Large intestine (tissue), 3 donors: ENCODE measurements at regions not wholly inside any gene's neighbourhood (a gene's known extent, or its start where the extent isn't known, plus 50 kb on each side); places are given as distances from the start of the nearest gene placed in this dataset.
"Not testable (repeated sequence)": the region's sequence is repeated elsewhere in the genome, so short reads cannot be mapped to it uniquely, and the experiment has no call there.

Experiments used
- DNase-seq, 2 donors: peaks; one replicate each; pipeline versions ENCODE4 v3.0.0 to v3.0.0-alpha.2; 2013
- H3K27ac ChIP-seq: one replicate; pipeline ENCODE4 v1.5.1; 2013; ENCODE audit warnings: low read length
- H3K27me3 ChIP-seq: 2 replicates; pipeline ENCODE4 v1.6.1; 2013; ENCODE audit warnings: low read length; ENCODE audit not compliant: control insufficient read depth, insufficient read depth
- H3K36me3 ChIP-seq: 2 replicates; pipeline ENCODE4 v1.6.1; 2013; ENCODE audit warnings: low read length; ENCODE audit not compliant: control insufficient read depth, insufficient read depth
- H3K4me1 ChIP-seq: one replicate; pipeline ENCODE4 v1.6.1; 2013; ENCODE audit warnings: low read length; ENCODE audit not compliant: control insufficient read depth, insufficient read depth
- H3K4me3 ChIP-seq: one replicate; pipeline ENCODE4 v1.5.1; 2013; ENCODE audit warnings: low read length
- H3K9me3 ChIP-seq: one replicate; pipeline ENCODE4 v1.6.1; 2013; ENCODE audit warnings: mild to moderate bottlenecking, low read depth, low read length, moderate library complexity; ENCODE audit not compliant: control insufficient read depth
- WGBS: methylation state at CpG from one replicate; pipeline ENCODE4 v1.1.5; 2013; ENCODE audit warnings: low lambda C conversion rate; ENCODE audit not compliant: insufficient coverage; 5-methylcytosine and 5-hydroxymethylcytosine counted together

- no peaks in the 10 kb centered on the region for H3K9me3 ChIP-seq
- H3K27me3 ChIP-seq = no peaks in the 10 kb centered on the region
- WGBS = 87% methylated on average over 4 of the region's 7 CpGs
- no peak overlapping the region for H3K4me3 ChIP-seq
- DNase-seq = no peak
- H3K4me1 ChIP-seq = no peaks in the 10 kb centered on the region
- H3K27ac ChIP-seq = no peak overlapping the region
- H3K36me3 ChIP-seq = no peaks in the 10 kb centered on the region
Measured at GRCh38 chr7:29749701-29750321, 56.5 kb upstream of the WIPF3 start.

GRCh38 chr7:29750373-29750940 lies 55.9 kb upstream of the WIPF3 start:
- not testable (repeated sequence) for DNase-seq, H3K27me3 ChIP-seq, H3K4me1 ChIP-seq, H3K27ac ChIP-seq, H3K4me3 ChIP-seq, H3K36me3 ChIP-seq, H3K9me3 ChIP-seq
- WGBS = no CpG with 5 or more reads among the region's 4 CpGs

GRCh38 chr7:29751012-29751411 lies 55.3 kb upstream of the WIPF3 start:
- not testable (repeated sequence) for H3K9me3 ChIP-seq, H3K27me3 ChIP-seq, H3K4me1 ChIP-seq, DNase-seq, H3K4me3 ChIP-seq, H3K27ac ChIP-seq, H3K36me3 ChIP-seq
- WGBS = no CpG with 5 or more reads among the region's 4 CpGs

DNA sequence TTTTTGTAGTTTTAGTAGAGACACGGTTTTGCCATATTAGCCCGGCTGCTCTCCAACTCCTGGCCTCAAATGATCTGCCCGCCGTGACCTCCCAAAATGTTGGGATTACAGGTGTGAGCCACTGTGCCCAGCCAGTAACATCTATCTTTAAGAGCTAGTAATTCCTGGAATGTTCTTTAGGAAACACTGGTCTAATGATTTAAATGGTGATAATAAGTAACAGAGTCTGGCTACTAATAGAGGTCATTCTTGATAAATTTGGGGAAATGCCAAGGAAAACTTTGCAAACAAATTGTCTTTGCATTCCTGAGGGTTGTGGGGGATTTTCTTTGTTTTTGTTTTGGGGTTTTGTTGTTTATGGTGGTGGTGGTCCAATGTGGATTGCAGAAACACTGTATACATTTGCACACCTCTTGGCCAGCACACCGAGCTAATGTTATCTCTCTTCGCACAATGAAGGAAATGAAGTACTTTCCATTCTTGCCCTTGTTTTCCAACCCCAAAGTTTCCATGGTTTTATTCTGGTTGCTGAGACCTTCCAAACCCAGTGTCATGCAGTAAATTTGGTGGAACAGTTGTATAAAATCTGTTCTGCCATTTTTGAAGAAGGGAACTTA lies 51.3 kb upstream of the WIPF3 start:
- no peak overlapping the region for H3K4me3 ChIP-seq
- no peaks in the 10 kb centered on the region for H3K4me1 ChIP-seq
- no peak overlapping the region for H3K27ac ChIP-seq
- 80% methylated on average over 1 of the region's 6 CpGs for WGBS
- no peaks in the 10 kb centered on the region for H3K36me3 ChIP-seq
- DNase-seq = no peak
- H3K27me3 ChIP-seq = no peaks in the 10 kb centered on the region
- H3K9me3 ChIP-seq = no peaks in the 10 kb centered on the region
